Keratinocyte (primary cell): ENCODE measurements at regions not wholly inside any gene's neighbourhood (a gene's known extent, or its start where the extent isn't known, plus 50 kb on each side); places are given as distances from the start of the nearest gene placed in this dataset.

Experiments
- DNase-seq: peaks from one replicate; pipeline ENCODE4 v3.0.0-alpha.2; 2011; ENCODE audit warnings: low read depth, missing footprints, low spot score
- FAIRE-seq: peaks from 2 replicates; lab custom pipeline; 2011; peaks lifted over from hg19 to GRCh38; lab: Jason Lieb, UNC
- H2AFZ ChIP-seq: 2 replicates; pipeline ENCODE4 v1.6.0; 2012; ENCODE audit warnings: low read length, control low read depth, inconsistent platforms; ENCODE audit not compliant: control insufficient read depth
- H3K27ac ChIP-seq: 2 replicates; pipeline ENCODE4 v1.5.1; 2011; ENCODE audit warnings: low read length; ENCODE audit not compliant: control insufficient read depth, insufficient read depth
- H3K27me3 ChIP-seq: 3 replicates; pipeline ENCODE4 v1.6.0; 2011; ENCODE audit warnings: low read length; ENCODE audit not compliant: control insufficient read depth, insufficient read depth; ENCODE audit errors: extremely low read depth
- H3K36me3 ChIP-seq, 2 experiments: 2 replicates in 1 of 2; 3 replicates in 1 of 2; pipeline ENCODE4 v1.5.1; 2011; ENCODE audit warnings: low read length in 2 of 2, mild to moderate bottlenecking in 1 of 2; ENCODE audit not compliant: control insufficient read depth in 2 of 2, insufficient read depth in 2 of 2; ENCODE audit errors: extremely low read depth in 1 of 2
- H3K4me1 ChIP-seq: 3 replicates; pipeline ENCODE4 v1.5.1; 2011; ENCODE audit warnings: low read length; ENCODE audit not compliant: control insufficient read depth, insufficient read depth; ENCODE audit errors: extremely low read depth
- H3K4me2 ChIP-seq: 3 replicates; pipeline ENCODE4 v1.6.0; 2011; ENCODE audit warnings: low read depth, low read length; ENCODE audit not compliant: control insufficient read depth, insufficient read depth; ENCODE audit errors: extremely low read depth
- H3K4me3 ChIP-seq, 3 experiments: fragments of 200-600 bp in 1 of 3; sonication (generic) in 1 of 3; 2 replicates in 2 of 3; 3 replicates in 1 of 3; pipeline ENCODE4 v1.5.1; 2011 to 2016; ENCODE audit warnings: low read length in 3 of 3, mild to moderate bottlenecking in 3 of 3, control low read depth in 2 of 3, inconsistent platforms in 1 of 3, low read depth in 1 of 3, mixed read lengths in 1 of 3, mixed run types in 1 of 3, moderate library complexity in 1 of 3; ENCODE audit not compliant: control insufficient read depth in 2 of 3, insufficient read depth in 2 of 3; ENCODE audit errors: extremely low read depth in 1 of 3
- H3K79me2 ChIP-seq: 2 replicates; pipeline ENCODE4 v1.6.0; 2012; ENCODE audit warnings: low read length; ENCODE audit not compliant: control insufficient read depth, insufficient read depth
- H3K9ac ChIP-seq: 3 replicates; pipeline ENCODE4 v1.6.0; 2011; ENCODE audit warnings: low read length; ENCODE audit not compliant: control insufficient read depth, insufficient read depth; ENCODE audit errors: extremely low read depth
- H3K9me1 ChIP-seq: 3 replicates; pipeline ENCODE4 v1.6.0; 2011; ENCODE audit warnings: low read length; ENCODE audit not compliant: control insufficient read depth, insufficient read depth; ENCODE audit errors: extremely low read depth
- H3K9me3 ChIP-seq: 2 replicates; pipeline ENCODE4 v1.5.1; 2012; ENCODE audit warnings: low read depth, low read length; ENCODE audit not compliant: control insufficient read depth
- H4K20me1 ChIP-seq: 3 replicates; pipeline ENCODE4 v1.6.0; 2011; ENCODE audit warnings: low read length; ENCODE audit not compliant: control insufficient read depth, insufficient read depth; ENCODE audit errors: extremely low read depth
- CTCF ChIP-seq, 3 experiments: IDR thresholded peaks in 1 of 3; conservative IDR thresholded peaks in 1 of 3; optimal IDR thresholded peaks in 1 of 3; 2 replicates in 2 of 3; 3 replicates in 1 of 3; pipeline versions ENCODE3 to v1.5.1; 2011; ENCODE audit warnings: low read length in 3 of 3, mild to moderate bottlenecking in 3 of 3, moderate library complexity in 2 of 3, control low read depth in 1 of 3, inconsistent platforms in 1 of 3; ENCODE audit not compliant: insufficient read depth in 2 of 3; ENCODE audit errors: extremely low read depth in 1 of 3
- EZH2 ChIP-seq: IDR thresholded peaks from one replicate; pipeline ENCODE4 v1.6.1; 2012; ENCODE audit warnings: inconsistent platforms, mild to moderate bottlenecking, low read length, moderate library complexity
- dilution Hi-C: fragments of 300-500 bp; cut with MboI; formaldehyde crosslinking; loops from one replicate; pipeline ENCODE4 v1.7.0; 2020; ENCODE audit warnings: low sequenced_read_pairs; ENCODE audit not compliant: extremely low pct_ligation_motif_present

- Histone ChIP-seq H3K9me3 (no peaks in the 10 kb centered on the region), H3K4me1 (peaks cover 11% of the 10 kb centered on the region), H3K9me1 (no peaks in the 10 kb centered on the region), H3K27me3 (peaks cover 4% of the 10 kb centered on the region), H3K9ac (no peak overlapping the region), H4K20me1 (no peaks in the 10 kb centered on the region), H3K27ac (no peak overlapping the region), H3K79me2 (no peaks in the 10 kb centered on the region), H3K4me3 (no peak overlapping the region), H3K4me2 (no peak overlapping the region), H3K36me3 (no peaks in the 10 kb centered on the region), H2AFZ (no peak overlapping the region)
- FAIRE-seq (no peak), DNase-seq (no peak)
- dilution Hi-C loops: no loop called here
- TF ChIP-seq CTCF (optimal IDR thresholded peaks at IDR 0.05 in 1 of 3, IDR thresholded peaks at IDR 0.05 in 1 of 3, conservative IDR thresholded peaks at IDR 0.05 in 1 of 3; ENCODE audit: extremely low read depth in 1 of 3, insufficient read depth in 2 of 3, low read length in 3 of 3): no peak
- no peak for TF ChIP-seq EZH2
Measured at GRCh38 chr10:117690359-117690758, 147.8 kb downstream of the EMX2 start.

GRCh38 chr10:117694190-117694589, 151.6 kb downstream of the EMX2 start:
- H3K27me3 ChIP-seq: no peaks in the 10 kb centered on the region
- H3K4me2 ChIP-seq: no peak overlapping the region
- FAIRE-seq (no peak), DNase-seq (no peak)
- H3K36me3 ChIP-seq: no peaks in the 10 kb centered on the region
- H3K27ac ChIP-seq: no peak overlapping the region
- dilution Hi-C loops: no loop called here
- H3K4me1 ChIP-seq: peaks cover 11% of the 10 kb centered on the region
- TF ChIP-seq CTCF (optimal IDR thresholded peaks at IDR 0.05 in 1 of 3, IDR thresholded peaks at IDR 0.05 in 1 of 3, conservative IDR thresholded peaks at IDR 0.05 in 1 of 3; ENCODE audit: extremely low read depth in 1 of 3, insufficient read depth in 2 of 3, low read length in 3 of 3): no peak
- no peaks in the 10 kb centered on the region for H4K20me1 ChIP-seq
- no peak overlapping the region for H3K9ac ChIP-seq
- no peaks in the 10 kb centered on the region for H3K9me1 ChIP-seq
- no peaks in the 10 kb centered on the region for H3K9me3 ChIP-seq
- H2AFZ ChIP-seq: no peak overlapping the region
- H3K79me2 ChIP-seq: no peaks in the 10 kb centered on the region
- H3K4me3 ChIP-seq: no peak overlapping the region
